DMS153 treated with DMSO at 0.1 percent for 48 hours (cell line): ENCODE measurements at regions not wholly inside any gene's neighbourhood (a gene's known extent, or its start where the extent isn't known, plus 50 kb on each side); places are given as distances from the start of the nearest gene placed in this dataset.

ENCODE experiments used
- DNase-seq: peaks from one replicate; lab custom pipeline; 2025; ENCODE audit not compliant: unreplicated experiment; lab: John Stamatoyannopoulos, UW

DNA sequence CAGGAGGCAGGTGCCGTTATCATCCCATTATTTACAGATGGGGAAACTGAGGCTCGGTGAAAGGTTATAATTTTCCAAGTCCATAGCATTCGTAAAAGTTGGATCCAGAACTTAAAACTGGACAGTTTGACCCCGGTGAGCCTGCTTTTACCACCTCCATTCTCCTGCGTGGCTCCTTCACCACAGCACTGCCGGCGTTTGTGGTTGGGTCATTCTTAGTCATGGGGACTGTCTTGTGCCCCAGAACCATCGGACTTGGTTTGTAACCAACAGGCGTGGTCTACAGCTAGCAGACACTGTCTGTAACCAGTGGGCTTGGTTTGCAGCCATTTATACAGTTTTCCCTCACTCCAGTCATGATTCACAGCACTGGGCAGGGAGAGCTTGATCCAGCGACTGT is 511.3 kb downstream of the NPHP4 start:
- no peak for DNase-seq

DNA sequence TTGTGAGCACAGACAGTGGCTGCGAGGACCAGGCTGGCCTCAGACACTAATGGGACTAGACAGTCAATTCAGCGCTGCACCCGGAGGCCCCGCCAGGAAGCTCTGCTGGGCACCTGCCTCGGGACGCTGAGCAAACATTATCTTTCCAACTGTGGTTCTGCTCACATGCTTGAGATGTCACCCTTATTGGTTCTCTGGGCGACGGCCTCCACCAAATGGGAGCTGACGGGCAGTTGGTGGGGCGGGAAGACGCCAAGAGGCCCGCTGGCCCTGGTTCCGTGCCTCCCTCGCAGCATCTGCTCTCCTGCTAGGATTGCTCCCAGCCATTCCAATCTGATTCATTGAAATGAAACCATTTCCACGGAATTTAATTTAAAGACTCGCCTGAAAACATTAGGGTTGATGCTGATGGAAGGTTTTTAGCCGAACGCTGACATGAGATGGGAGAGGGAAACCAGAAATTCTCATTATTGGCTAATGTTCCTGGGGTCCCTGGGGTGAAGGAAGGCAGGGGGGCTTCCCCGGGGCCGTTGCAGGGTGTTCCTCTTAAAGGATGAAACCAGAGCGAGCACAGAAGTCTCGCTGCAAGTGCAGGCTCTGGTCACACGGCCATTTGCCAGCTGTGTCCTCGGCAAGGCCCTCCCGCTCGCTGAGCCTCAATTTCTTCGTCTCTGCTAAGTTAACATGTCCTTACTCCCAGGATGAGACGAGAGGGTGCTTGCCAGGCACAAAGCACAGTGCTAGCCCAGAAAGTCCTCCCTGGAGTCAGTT is 512.2 kb downstream of the NPHP4 start:
- peak; percentile 41 for DNase-seq

DNA sequence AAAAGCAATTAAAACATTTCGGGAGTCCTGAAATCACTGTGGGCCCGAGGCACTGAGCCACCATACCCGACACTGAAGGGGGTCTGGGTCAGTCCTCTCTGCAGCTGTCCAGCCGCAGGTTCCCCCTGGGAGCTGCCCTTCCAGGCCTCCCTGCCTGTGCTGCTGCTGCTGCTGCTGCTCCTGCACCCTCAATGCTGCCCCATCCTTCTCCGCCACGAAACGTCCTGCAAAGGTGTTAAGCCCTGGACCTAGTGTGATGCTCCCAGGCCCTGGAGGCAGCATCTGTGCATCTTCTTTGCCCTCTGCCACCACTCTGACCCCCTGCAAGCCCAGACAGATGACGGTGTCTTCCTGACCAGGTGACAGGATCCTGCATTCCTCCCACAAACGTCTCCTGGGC is 513.3 kb downstream of the NPHP4 start:
- DNase-seq, result no peak

DNA sequence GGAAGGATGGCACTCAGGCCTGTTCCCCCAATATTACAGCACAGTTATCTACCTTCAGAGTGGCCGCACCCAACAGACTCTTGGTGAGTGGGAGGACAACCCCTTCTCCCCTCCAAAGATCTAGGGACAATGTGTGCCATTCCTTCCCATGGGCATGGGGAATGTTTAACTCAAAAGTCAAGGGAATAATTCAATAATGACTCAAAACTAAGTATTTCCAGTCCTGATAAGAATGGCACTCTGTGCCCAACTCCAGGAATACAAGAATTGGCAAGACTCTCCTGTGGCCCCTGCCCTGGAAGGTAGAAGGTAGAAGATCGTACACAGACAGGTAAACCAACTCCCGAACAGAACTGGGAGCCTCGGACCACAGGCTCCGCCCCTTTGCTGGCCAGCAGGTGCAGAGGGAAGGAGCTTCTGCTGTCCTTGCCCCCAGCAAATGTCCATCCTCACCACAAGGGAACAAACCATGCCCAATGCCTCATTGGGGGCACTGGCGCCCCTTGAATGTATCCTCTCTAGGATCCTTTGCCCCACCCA is 514.0 kb downstream of the NPHP4 start:
- no peak for DNase-seq

DNA sequence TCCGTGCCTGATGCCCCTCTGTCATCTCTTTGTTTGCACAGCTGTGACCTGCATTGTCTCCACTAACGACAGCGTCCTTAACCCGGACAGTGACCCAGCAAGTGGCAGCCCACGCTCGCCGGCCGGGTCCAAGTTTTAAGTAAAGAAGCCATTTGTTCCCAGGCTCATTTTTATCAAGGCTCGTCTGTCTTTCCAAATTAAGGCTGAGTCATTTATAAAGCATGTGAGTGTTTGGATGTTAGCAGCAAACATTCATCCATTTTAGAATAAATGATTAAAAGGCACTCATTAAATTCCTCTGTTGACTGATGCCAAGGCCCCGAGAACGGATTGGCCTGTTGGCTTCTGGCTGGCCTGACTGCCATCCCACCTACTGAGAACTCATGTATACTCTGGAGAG is 514.5 kb downstream of the NPHP4 start:
- no peak for DNase-seq

DNA sequence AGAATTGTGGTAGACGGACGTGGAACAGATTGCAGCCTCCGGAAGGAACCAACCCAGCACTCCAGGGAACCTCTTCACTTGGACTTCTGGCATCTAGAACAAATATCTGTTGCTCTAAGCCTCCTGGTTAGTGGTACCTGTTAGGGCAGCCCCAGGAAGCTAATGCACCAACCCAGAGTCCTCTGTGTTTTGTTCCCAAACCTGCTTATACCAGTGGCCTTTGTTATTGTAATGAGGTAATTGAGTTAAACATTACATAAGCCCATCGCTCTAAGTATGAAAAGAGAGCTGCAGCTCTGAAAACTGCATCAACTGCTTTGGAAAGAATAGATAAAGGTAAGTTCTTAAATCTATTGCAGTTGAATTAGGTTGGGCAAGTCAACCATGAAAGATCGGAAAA is 516.7 kb downstream of the NPHP4 start:
- no peak for DNase-seq

DNA sequence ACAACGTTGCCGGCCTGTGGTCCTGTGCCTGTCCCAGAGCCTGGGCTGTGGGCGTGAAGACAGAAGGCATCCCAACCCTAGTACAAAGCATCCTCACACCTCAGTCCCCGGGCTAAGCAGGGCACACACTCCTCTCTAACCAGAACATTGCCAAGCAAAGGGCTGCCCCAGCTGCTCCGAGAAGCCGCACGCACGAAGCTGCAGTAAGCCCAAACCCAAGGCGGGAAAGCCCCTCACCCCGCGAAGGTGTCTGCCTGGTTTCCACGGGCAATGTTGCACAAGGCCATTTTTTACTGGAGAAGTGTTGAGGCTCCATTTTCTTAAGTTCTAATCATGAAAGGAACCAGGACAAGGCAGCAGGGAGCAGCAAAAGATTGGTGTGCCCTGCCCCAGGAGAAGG is 519.0 kb downstream of the NPHP4 start:
- DNase-seq, result no peak

DNA sequence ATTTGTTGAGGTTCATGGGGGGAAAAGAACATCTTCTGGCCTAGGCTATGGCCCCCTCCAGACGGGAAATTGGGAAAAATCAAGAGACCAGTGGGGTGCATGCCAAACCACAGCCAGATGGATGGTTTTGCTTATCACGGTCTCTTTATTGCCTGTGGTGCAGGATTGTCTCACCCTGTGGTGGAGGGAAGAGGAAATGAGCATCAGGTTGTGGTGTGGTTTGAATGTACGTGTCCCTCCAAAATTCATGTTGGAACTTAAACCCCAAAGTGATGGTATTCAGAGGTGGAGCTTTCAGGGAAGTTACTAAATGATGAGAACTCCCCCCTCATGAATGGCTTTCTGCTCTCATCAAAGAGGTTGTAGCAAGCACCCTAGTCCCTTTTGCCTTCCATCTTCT is 525.7 kb downstream of the NPHP4 start:
- no peak for DNase-seq

DNA sequence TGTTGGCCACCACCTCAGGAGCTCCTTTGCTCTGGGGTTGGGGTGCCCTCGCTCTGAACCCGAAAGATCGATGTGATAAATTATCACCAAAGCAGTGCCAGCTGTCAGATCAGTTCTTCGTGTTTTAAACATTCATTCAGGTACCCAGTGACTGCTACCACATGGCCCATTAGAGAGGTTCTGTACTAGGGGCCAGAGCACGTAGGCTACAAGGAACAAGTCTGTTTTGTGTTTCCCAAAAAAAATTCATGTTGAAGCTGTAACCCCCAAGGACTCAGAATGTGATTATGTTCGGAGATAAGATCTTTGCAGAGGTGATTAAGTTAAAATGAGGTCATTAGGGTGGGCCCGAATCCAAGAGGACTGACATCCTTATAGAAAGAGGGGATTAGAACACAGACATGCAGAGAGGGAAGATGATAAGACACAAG is 526.9 kb downstream of the NPHP4 start:
- DNase-seq, result no peak

DNA sequence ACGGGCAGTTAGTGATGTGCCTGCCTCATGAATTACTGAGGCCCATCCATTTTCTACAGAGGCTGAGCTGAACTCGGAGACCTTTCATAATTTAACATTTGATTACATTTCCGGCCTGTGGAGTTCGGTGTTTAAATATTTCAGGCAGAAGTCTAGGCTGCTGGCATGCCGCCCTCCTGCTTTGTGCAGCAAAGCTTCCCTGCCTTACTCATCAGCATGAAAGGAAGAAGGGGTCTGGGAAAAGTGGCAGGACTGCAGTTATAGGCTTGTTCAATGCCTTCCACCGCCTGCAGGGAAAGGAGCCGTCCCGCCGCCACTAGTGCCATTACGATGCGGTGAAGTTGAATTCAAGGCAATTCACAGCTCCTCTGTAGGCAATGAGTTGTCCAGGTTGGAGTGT is 527.9 kb downstream of the NPHP4 start:
- DNase-seq, result no peak

DNA sequence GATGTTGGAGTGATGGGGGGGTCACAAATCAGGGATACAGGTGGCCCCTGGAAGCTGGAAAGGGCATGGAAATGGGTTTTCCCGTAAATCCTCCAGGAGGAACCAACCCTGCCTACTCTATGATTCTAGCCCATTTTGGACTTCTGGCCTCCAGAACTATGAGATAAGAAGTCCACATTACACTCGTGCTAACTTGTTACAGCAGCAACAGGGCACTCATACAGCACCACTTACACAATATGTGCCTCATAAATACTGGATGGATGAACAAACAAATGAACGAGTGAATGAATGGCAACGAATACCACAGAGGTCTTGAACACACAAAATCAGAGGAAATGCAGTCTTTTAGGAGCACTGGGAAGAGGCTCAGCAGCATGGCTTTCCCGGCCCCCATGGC is 531.3 kb downstream of the NPHP4 start:
- no peak for DNase-seq

DNA sequence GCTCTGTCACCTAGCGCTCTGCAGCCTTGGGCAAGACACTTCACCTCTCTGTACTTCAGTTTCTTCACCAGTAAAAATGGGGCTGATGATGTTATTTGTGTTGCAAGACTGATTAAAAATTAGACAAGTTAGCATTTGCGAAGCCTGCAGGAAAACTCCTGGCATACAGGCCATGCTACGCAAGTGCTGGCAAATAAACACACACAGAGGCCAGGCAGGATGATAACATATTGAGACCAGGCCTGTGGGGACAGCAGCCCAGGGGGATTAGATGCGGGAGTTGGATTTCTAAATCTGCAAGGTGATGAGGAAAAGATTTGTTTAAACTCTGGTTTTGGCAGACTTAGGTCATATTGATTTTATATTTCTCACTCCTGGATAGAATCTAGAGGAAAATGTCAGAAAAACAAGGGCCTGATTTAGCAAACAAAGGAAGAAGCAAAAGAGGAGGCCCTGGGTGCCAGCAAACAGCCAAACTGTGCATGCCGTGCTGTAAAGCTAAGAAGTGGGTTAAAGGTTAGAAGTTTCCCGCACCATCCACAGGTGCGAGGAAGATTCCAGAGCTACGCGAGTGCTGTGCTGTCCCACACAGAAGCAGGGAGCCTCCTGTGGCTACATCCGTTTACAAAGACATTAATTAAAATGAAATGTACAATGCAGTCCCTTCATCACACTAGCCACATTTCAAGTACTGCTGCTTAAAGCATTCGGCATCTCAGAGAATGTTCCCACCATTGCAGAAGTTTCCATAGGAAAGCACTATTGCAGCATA is 532.2 kb downstream of the NPHP4 start:
- no peak for DNase-seq

DNA sequence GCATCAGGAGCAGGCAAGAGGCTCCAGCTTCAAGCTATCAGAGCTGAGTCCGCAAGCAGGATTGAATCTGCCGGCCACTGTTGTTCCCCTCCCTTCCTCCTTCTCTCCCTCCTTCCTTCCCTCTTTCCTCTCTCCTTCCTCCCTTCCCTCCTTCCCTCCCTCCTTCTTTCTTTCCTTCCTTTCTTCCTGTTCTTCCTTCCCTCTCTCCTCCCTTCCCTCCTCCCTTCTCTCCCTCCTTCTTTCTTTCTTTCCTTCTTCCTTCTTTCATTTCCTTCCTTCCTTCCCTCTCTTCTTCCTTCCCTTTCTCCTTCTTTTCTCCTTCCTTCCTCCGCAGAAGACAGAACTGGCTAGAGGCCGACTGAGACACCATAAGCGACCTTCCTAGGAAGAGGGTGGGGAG is 534.0 kb downstream of the NPHP4 start:
- DNase-seq, result no peak

DNA sequence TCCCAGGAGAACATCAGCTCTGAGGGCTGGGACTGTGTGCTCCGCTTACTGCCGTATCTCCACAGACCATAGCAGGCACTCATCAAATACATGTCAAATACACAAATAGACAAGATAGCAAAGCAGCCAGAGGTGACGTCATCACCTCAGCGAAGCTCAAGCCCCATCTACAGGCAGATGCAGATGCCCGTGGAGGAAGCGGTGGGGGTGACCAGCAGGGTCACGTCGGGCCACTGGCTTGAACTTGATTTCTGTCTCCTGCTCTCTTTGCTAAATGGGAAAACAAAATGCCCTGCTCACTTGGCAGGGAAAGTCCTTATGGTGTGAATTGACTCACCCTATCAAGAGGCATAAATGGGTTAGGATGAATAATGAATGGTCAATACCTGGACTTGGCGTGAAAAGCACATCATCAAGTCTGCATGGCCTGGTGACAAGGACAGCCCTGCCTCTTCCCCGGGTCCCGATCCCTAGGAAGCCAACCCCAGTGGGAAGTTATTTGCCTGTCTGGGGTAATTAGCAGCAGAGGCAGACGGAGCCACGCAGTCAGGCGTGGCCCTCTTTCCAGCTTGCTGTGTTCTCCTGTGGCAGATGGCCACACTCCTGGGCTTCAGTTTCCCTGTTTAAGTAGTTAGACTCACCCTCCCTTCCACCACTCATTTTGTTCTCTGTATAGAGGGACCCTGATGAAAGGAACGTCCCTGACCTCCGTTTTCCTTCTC is 536.0 kb downstream of the NPHP4 start:
- DNase-seq, result no peak

DNA sequence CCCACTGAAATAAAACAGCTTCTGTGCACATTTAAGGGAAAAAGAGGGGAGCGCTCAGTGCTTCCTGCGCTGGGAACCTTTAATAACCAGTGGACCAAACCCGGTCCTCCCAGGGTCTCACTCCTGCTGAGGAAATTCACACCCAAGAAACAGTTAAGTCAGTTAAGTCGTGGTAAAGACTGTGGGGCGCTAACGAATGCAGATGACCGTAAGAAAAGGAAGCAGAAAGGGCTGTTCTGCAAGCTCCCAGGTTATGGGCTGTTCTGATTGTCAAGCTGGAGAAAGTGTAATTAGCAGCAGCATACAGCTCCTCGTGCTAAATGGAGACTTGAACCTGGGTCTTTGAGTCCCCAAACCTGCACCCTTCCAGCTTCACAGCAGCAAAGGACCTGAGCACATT is 536.6 kb downstream of the NPHP4 start:
- no peak for DNase-seq

DNA sequence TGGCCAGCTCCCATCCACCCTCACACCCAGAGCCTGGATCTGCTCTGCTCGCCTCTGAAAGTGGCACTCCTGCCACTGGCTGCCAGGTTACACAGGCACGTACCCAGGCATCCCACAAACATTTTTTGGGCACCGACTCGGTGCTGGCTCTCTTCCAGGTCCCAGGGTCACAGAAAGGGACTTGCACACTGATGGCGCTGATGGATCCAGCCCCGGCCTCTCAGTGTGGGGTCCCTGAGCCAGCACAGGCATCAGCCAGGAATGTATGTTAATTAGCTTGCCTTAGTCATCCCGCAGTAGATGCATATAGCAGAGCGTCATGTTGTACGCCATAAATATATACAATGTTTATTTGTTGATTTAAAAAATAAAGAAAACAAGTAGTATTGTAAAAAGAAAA is 537.2 kb downstream of the NPHP4 start:
- no peak for DNase-seq

DNA sequence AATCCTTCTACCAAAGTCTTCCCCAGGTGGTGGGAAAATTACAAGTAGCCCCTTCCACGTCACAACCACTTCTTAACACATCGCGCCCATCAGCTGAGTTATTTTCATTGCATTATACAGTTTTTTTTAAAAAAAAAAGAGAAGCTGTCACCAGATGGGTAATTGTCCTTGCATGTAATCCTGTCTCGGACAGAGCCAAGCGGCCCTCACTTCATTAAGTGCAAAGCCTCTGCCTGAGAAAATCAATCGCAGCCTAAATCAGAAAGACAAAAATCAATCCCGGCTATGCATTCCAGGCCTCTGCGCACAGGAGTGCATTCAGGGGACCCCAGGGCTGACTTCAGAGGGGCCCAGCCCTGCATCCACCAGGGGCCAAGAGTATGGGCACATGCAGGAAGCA is 538.9 kb downstream of the NPHP4 start:
- no peak for DNase-seq

DNA sequence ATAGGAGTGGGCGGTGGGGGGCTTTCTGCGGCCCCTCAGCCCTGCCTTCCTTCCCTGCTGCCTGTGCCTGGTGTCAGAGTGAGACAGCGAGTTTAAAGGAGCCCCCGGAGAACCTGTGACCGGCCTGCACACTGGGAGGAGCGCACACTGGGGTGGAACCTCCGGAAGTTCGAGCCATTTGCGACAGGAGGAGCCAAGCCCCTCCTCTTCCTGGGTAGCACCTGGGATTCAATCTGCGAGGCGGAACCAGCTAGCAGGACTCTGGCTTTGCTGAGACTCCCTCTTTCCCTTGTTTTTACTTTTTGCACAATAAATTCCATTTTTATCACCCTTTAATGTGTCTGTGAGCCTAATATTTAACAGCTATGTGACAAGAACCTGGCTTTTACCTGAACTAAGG is 540.6 kb downstream of the NPHP4 start:
- no peak for DNase-seq

DNA sequence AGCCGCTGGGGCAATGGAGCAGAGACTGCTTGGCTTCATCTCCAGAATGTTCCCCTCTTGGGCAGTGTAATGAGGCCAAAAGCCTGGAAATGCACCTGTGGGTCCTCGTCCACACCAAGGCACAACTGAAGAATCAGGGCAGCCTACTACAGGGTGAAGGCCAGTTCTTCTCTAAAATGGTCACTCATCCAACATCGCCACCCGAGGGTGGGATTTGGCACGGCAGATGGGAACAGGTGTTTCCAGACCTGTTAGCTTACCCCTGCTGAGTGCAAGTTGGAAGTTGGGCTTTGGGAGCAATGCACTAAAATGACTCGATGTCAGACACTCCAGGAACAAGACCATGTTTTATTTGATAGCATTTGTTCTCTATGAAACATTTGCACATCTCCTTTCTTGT is 543.7 kb downstream of the NPHP4 start:
- DNase-seq, result no peak

DNA sequence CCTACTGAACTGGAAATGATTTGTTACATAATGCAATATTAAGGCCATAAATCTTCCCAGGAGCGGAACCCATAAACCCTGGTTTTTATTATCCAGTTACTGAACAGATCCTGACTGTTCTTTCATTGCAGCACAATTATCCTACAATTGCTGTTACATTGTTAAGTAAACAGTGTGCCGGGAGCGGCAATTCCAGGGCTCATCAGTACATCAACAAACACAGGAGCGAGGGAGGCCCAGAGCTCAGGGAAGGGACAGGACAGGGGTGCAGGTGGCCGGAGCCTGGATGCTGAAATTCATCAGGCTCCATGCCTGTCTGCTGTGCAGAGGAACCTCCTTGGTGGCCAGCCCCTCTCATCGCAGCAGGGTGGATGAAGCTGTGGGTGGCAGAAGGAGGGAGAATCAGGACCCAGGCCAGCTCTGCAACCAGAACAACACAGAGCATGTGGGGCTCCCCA is 544.7 kb downstream of the NPHP4 start:
- DNase-seq, result peak; percentile 77

DNA sequence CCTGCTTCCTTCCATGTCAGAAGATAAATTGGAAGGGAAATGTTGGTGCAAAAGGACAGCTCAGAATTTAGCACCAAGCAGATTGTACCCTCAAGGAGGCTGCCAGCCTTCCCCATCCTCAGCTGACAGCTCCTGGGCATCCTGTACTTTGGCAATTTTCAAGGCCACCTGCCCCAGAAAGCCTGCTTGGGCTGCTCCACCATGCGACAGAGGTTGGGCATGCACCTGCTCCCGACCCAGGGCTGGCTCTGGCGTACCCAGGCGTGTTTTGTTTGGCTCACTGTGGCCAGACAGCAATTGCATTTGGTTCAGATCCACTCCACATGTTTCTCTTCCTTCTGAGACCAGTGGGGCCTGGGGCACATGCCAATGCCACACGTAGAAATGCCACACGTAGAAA is 547.8 kb downstream of the NPHP4 start:
- no peak for DNase-seq

DNA sequence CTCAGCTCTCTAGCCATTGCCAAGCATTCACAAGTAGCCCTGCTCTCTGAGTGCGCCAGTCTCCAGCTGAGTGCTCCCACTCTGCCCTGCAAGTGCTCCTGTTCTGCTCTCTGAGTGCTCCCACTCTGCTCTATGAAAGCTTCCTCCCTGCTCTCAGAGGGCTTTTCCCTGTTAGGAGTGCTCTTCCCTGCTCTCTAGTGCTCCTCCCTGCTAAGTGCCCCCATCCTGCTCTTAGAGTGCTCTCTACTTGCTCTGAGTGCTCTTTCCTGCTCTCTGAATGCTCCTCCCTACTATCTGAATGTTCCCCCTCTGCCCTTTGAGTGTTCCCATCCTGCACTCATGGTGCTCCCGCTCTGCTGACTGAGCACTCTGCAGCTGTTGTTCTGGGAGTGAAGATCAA is 555.4 kb downstream of the NPHP4 start:
- no peak for DNase-seq
